HG03025 (cell line): ENCODE measurements at regions not wholly inside any gene's neighbourhood (a gene's known extent, or its start where the extent isn't known, plus 50 kb on each side); places are given as distances from the start of the nearest gene placed in this dataset.
"Not testable (repeated sequence)": the region's sequence is repeated elsewhere in the genome, so short reads cannot be mapped to it uniquely, and the experiment has no call there.

Source experiments
- ATAC-seq: cut with Tn5 transposase; IDR thresholded peaks from one replicate; pipeline ENCODE4 v1.9.1; 2021; ENCODE audit warnings: mild to moderate bottlenecking, moderate library complexity; ENCODE audit not compliant: unreplicated experiment, low FRiP score

GRCh38 chr6:85360794-85361642 lies 88.9 kb upstream of the NT5E start:
- no peak for ATAC-seq

- no peak for ATAC-seq
Measured at GRCh38 chr6:85357651-85358050, 92.2 kb upstream of the NT5E start.

- not testable (repeated sequence) for ATAC-seq
Measured at GRCh38 chr6:85356743-85357142, 93.1 kb upstream of the NT5E start.

DNA sequence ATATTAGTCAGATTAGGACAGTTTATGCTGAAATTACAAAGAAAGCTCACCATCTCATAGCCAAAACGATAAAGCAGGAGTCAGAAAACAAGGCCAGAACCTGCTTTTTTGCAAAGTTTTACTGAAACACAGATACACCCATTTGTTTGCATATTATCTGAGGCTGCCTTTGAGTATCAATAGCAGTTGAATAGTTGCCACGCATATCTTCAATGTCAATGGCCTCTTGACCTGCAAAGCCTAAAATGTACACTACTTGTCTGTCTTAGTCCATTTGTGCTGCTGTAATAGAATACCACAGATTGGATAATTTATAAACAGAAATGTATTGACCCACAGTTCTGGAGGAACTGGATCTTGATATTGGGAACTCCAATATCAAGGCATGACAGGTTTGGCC lies 94.1 kb upstream of the NT5E start:
- no peak for ATAC-seq

DNA sequence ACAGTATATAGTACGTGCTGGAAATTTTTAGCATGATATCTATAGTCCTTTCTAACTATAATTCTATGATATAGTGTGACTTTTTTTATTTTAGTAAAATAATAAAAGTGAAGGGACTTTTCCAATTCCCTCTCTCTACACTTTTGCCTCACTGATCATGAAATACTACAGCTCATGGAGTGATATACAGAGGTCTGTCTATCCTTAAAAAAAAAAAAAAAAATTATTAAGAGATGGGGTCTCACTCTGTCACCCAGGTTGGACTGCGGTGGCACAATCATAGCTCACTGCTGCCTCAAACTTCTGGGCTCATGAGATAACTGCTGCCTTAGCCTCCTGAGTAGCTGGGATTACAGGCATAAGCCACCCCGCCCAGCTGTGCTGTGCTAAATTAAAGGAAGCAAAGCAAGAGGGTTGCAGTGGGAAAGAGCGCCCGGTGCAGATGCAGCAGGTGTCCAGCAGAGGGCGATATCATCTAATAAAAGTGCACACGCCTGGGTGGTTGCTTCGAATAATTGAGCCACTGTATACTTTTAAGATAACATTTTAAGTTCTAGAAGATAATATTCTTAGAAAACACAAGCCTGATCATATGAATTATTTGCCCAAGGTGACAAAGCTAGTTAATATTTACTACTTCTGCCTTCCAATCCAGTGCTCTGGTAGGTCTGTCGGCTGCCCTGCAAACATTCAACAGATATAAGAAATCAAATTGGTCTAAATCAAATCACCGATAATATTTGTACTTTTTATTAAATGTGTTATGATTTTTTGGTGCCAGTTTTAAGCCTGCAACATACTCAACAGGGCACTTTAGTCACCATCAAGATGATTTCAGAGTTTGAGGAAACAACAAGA lies 94.9 kb upstream of the NT5E start:
- peak; percentile 79 for ATAC-seq

- no peak for ATAC-seq
Measured at GRCh38 chr6:85353012-85353411, 96.9 kb upstream of the NT5E start.

DNA sequence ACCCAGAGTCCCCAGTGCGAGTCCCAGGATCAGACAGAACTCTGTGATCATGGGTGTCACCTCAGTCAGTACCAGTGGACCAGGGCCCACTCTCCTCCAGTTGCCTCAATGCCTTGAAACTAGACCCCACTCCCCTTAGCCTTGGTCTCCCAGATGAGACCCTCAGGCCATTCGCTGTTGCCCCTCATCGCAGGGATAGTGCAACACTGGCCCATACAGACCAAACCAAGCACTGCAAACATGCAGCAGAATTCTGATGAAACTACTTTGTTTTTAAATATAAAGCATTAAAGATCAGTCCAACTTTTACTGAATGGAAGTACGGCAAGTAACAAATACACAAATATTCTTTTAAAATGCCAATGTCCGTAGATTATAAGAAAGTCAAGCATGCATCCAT lies 101.2 kb upstream of the NT5E start:
- no peak for ATAC-seq

DNA sequence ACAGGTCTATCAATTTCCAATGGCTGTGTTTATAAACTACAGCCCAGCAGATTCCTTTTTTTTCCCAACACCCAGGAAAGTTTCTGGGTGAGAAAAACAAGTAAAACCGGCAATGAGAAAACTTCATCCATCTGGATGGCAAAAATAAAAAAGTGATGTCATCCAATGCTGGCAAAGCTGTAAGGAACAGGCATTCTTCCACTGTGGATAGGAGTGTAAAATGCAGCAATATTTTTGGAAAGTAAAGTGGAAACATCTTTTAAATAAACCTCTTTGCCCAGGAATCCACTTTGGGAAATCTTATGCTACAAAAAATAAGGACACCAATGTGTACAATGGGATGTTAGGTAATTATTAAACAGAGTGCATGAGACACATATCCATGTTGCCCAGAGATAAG lies 102.1 kb upstream of the NT5E start:
- ATAC-seq = no peak

- ATAC-seq = no peak
Measured at GRCh38 chr6:85346196-85346595, 103.7 kb upstream of the NT5E start.

DNA sequence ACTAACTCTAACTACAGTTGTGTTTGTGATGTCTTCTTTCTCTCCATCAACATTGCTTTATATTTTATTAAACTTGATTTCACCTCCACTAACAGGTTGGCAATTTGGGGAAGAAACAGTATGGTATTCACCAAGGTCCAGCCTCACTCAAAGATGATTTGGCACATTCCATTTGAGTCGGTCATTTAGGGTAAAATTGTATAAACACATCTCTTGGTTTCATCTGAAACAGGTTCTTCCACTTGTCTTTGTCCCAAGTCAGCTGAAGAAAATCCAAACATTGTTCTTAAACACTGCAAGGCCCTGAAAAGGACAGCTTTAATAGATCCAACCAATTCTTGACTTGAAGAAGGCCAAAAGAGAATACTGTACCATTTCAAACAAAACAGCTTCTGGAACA lies 104.9 kb upstream of the NT5E start:
- no peak for ATAC-seq

GRCh38 chr6:85343428-85343827 lies 106.5 kb upstream of the NT5E start:
- ATAC-seq = no peak

DNA sequence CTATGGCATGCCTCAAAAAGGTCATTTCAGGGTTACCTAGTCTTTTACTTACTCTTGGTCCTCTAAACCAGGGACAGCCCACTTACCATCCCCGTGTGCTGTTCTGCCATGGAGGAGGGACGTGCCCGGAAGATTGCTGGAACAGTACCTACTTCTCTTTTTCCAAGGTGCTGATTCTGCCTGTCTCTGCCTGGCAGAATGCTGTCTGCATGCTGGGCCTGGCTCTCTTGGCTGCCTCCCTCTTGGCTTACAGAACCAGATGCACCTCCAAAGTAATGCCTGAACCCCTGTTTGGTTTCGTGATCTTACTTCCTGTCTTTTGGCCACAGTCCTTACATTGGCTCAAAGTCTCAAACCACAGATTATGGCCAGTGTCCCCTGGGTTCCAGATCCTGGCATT lies 120.7 kb upstream of the NT5E start:
- ATAC-seq = no peak

DNA sequence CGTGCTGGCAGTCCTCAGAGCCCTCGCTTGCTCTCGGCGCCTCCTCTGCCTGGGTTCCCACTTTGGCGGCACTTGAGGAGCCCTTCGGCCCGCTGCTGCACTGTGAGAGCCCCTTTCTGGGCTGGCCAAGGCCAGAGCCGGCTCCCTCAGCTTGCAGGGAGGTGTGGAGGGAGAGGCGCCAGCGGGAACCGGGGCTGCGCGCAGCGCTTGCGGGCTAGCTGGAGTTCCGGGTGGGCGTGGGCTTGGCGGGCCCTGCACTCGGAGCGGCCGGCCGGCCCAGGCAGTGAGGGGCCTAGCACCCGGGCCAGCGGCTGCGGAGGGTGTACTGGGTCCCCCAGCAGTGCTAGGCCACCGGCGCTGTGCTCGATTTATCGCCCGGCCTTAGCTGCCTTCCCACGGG lies 124.1 kb upstream of the NT5E start:
- ATAC-seq = not testable (repeated sequence)

DNA sequence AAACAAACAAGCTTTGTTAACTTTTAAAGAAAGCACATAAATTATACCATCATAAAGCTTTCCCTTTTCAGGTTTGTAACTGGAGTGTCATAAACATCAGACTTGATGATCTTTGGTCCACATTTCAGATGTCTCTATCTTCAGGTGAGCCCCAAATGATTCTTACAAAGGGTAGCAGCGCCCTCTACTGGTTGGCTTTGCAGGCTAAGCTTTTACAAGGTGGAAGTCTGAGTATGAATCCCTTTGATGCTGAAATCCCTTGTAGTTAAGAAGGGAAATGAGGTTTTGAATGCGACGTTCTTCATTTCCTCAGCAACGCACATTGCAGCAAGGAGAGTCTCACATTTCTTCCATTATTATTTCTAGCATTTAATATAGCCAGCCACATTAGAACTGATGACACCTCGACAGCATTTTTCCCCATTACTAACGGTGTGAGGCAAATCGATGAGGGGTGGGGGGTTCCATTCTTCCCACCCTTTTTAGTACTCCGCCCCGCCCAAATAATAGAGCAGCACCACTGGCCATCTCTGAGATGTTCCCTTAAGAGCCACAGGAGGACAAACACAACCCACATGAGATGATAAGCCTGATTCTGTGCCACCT lies 126.3 kb upstream of the NT5E start:
- ATAC-seq = peak; percentile 57

DNA sequence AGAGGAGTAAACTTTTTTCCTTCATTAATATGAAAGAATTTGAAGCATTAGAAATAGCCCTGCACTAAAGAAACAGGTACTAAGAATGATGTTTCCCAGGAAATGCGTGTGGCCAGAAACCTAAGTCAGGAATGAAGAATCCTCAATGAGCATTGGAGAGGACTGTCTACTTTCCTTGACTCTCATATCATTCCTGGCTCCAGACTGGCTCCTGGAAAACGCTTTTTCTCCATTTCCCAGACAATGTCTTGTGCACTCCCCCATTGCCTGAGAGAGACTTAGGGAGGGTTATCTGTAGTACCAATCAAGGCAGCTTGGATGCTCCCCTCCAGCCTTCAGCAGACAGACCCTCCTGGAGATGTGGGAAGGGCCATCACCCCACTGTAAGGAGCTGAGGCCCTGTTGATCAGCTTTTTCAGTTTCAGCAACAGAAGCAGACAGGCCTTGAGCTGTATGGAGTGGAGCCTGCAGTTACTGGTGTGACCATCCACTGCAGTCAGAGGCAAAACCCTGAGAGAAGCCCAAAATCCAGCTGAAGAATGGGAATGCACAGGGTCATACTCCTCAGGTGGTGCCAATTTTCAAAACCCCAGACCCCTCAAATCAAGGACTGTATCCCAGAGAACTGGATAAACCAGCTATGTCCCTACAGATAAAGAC lies 127.3 kb upstream of the NT5E start:
- no peak for ATAC-seq

- no peak for ATAC-seq
Measured at GRCh38 chr6:85321906-85322305, 128.0 kb upstream of the NT5E start.

DNA sequence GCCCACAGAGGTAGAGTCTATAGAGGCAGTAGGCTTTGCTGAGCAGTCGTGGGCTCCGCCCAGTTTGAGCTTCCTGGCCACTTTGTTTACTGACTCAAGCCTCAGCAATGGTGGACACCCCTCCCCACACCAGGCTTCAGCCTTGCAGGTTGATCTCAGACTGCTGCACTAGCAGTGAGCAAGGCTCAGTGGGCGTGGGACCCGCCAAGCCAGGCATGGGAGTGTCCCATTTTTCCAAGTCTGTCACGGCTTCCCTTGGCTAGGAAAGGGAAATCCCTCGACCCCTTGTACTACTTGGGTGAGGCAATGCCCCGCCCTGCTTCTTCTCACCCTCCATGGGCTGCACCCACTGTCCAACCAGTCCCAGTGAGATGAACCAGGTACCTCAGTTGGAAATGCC lies 135.3 kb upstream of the NT5E start:
- ATAC-seq = no peak

- no peak for ATAC-seq
Measured at GRCh38 chr6:85300581-85300980, 149.3 kb upstream of the NT5E start.

DNA sequence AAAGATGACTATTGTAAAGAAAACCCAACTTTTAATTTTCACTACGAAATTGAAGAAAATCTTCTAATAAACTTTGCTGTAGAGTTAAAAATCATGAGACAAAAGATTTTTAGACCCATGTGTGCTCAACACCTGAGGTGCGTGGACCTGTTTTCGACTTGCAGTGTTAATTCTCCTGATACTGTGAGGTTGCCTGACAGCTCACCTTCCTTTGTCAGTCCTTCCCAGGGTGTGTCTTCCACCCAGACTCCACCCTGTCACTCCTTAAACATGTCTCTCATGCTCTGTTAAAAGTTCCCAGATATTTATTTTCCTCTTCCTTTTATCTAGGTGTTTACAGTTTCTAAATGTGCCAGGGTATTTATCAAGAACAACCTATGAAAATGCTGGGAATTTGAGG lies 151.3 kb upstream of the NT5E start:
- no peak for ATAC-seq

DNA sequence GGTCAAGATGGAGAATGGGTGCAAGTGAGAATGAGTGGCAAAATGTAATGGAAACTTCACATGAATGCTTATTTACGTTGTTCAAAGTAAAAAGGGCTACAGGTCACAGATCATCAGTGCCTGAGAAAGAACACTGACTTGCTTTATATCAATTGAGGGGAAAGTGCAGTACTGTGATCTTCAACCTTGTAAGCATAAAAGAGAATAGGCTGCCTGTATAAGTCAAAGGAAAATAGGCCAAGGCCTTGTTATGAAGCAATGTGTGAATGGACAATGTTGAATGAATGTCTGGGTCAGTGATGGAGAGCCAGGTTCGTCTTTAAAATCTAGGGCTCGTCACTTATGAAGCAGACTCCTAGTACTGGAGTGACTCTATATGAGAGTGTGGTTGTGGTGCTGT lies 158.6 kb upstream of the NT5E start:
- ATAC-seq = no peak

DNA sequence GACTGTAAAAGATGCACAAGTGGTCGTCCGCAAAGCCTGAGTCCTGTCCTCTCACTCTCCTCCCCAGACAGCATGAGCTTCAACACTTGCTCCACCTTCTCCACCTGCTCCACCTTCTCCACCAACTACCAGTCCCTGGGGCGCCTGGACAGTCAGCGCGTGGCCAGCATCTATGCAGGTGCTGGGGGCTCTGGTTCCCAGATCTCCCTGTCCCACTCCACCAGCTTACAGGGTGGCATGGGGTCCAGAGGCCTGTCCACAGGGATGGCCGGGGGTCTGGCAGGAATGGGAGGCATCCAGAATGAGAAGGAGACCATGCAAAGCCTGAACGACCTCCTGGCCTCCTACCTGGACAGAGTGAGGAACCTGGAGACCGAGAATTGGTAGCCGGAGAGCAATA lies 162.2 kb upstream of the NT5E start:
- no peak for ATAC-seq
